Activated T-cell treated with anti-CD3 and anti-CD28 coated beads, Interleukin-2, amount 50 U/mL, for 1 hour (primary cell): ENCODE measurements at regions not wholly inside any gene's neighbourhood (a gene's known extent, or its start where the extent isn't known, plus 50 kb on each side); places are given as distances from the start of the nearest gene placed in this dataset.

Experiments
- DNase-seq: peaks from one replicate; pipeline ENCODE4 v3.0.0-alpha.2; 2020

GRCh38 chr16:82404586-82405315 lies 222.0 kb upstream of the CDH13 start:
- no peak for DNase-seq

GRCh38 chr16:82402665-82403218 lies 224.0 kb upstream of the CDH13 start:
- DNase-seq, result no peak

GRCh38 chr16:82400046-82400445 lies 226.7 kb upstream of the CDH13 start:
- DNase-seq, result no peak

- DNase-seq, result no peak
These were observed 226.5 kb upstream of the MPHOSPH6 start for GRCh38 chr16:82396509-82396908.

GRCh38 chr16:82395212-82395611 lies 225.2 kb upstream of the MPHOSPH6 start:
- DNase-seq, result no peak

- DNase-seq, result no peak
These were observed 221.7 kb upstream of the MPHOSPH6 start for GRCh38 chr16:82391690-82392089.

- DNase-seq, result no peak
These were observed 220.1 kb upstream of the MPHOSPH6 start for GRCh38 chr16:82389956-82390650.

- no peak for DNase-seq
These were observed 216.7 kb upstream of the MPHOSPH6 start for GRCh38 chr16:82386761-82387160.

GRCh38 chr16:82384949-82385348 lies 214.9 kb upstream of the MPHOSPH6 start:
- DNase-seq, result no peak

GRCh38 chr16:82384017-82384416 lies 214.0 kb upstream of the MPHOSPH6 start:
- no peak for DNase-seq

- DNase-seq, result no peak
These were observed 212.5 kb upstream of the MPHOSPH6 start for GRCh38 chr16:82382521-82382920.

- DNase-seq, result no peak
These were observed 209.5 kb upstream of the MPHOSPH6 start for GRCh38 chr16:82379551-82379950.

GRCh38 chr16:82373976-82374375 lies 204.0 kb upstream of the MPHOSPH6 start:
- DNase-seq, result no peak

- DNase-seq, result no peak
These were observed 200.3 kb upstream of the MPHOSPH6 start for GRCh38 chr16:82370282-82370681.

GRCh38 chr16:82368041-82368440 lies 198.0 kb upstream of the MPHOSPH6 start:
- no peak for DNase-seq

GRCh38 chr16:82366462-82366861 lies 196.4 kb upstream of the MPHOSPH6 start:
- DNase-seq, result no peak

- DNase-seq, result no peak
These were observed 194.7 kb upstream of the MPHOSPH6 start for GRCh38 chr16:82364690-82365089.

GRCh38 chr16:82363026-82363816 lies 193.2 kb upstream of the MPHOSPH6 start:
- DNase-seq, result no peak

GRCh38 chr16:82361885-82362284 lies 191.9 kb upstream of the MPHOSPH6 start:
- no peak for DNase-seq

GRCh38 chr16:82360024-82360783 lies 190.2 kb upstream of the MPHOSPH6 start:
- DNase-seq, result no peak

- DNase-seq, result no peak
These were observed 188.7 kb upstream of the MPHOSPH6 start for GRCh38 chr16:82358606-82359221.

GRCh38 chr16:82358161-82358560 lies 188.1 kb upstream of the MPHOSPH6 start:
- DNase-seq, result no peak
